22Rv1 (cell line): ENCODE measurements at regions not wholly inside any gene's neighbourhood (a gene's known extent, or its start where the extent isn't known, plus 50 kb on each side); places are given as distances from the start of the nearest gene placed in this dataset.

Experiments used
- H3K27ac ChIP-seq: fragments of 450-650 bp; 2 replicates; pipeline ENCODE4 v1.5.1; 2017
- CTCF ChIP-seq: fragments of 450-650 bp; IDR thresholded peaks from 2 replicates; pipeline ENCODE4 v1.5.1; 2017; ENCODE audit warnings: mild to moderate bottlenecking
- ZFX ChIP-seq: fragments of 450-650 bp; IDR thresholded peaks from 2 replicates; pipeline ENCODE4 v1.6.1; 2017; ENCODE audit warnings: antibody characterized with exemption, borderline replicate concordance

- TF ChIP-seq CTCF: no peak
- TF ChIP-seq ZFX: no peak
- H3K27ac ChIP-seq: no peak overlapping the region
Measured at GRCh38 chr2:53265544-53266299, 501.9 kb upstream of the CHAC2 start.

- TF ChIP-seq ZFX: no peak
- no peak for TF ChIP-seq CTCF
- H3K27ac ChIP-seq: no peak overlapping the region
Measured at GRCh38 chr2:53260568-53260967, 507.0 kb upstream of the CHAC2 start.

GRCh38 chr2:53259395-53260009 is 508.1 kb upstream of the CHAC2 start:
- no peak for TF ChIP-seq ZFX
- no peak for TF ChIP-seq CTCF
- no peak overlapping the region for H3K27ac ChIP-seq

- no peak overlapping the region for H3K27ac ChIP-seq
- no peak for TF ChIP-seq ZFX
- no peak for TF ChIP-seq CTCF
Measured at GRCh38 chr2:53257287-53257686, 510.3 kb upstream of the CHAC2 start.

- TF ChIP-seq CTCF: no peak
- TF ChIP-seq ZFX: no peak
- no peak overlapping the region for H3K27ac ChIP-seq
Measured at GRCh38 chr2:53253244-53253643, 514.4 kb upstream of the CHAC2 start.

- TF ChIP-seq CTCF (no peak), ZFX (no peak)
- H3K27ac ChIP-seq: no peak overlapping the region
Measured at GRCh38 chr2:53252115-53252514, 515.5 kb upstream of the CHAC2 start.

- TF ChIP-seq ZFX (no peak), CTCF (no peak)
- H3K27ac ChIP-seq: no peak overlapping the region
Measured at GRCh38 chr2:53247956-53248735, 519.5 kb upstream of the CHAC2 start.
